Trophoblast cell (in vitro differentiated cells and primary cell): ENCODE measurements at regions not wholly inside any gene's neighbourhood (a gene's known extent, or its start where the extent isn't known, plus 50 kb on each side); places are given as distances from the start of the nearest gene placed in this dataset.
"Not testable (repeated sequence)": the region's sequence is repeated elsewhere in the genome, so short reads cannot be mapped to it uniquely, and the experiment has no call there.

ENCODE experiments used
- DNase-seq, 2 donors: peaks; one replicate each; pipeline ENCODE4 v3.0.0-alpha.2; 2016
- H2AFZ ChIP-seq: 2 replicates; pipeline ENCODE4 v1.6.1; 2013; ENCODE audit warnings: low read length, moderate library complexity, mild to moderate bottlenecking; ENCODE audit not compliant: insufficient read depth, poor library complexity
- H2AK5ac ChIP-seq: 2 replicates; pipeline ENCODE4 v1.6.1; 2013; ENCODE audit warnings: mild to moderate bottlenecking, low read length
- H2BK120ac ChIP-seq: 2 replicates; pipeline ENCODE4 v1.6.1; 2013; ENCODE audit warnings: low read length, mild to moderate bottlenecking, moderate library complexity; ENCODE audit not compliant: insufficient read depth, poor library complexity
- H2BK12ac ChIP-seq: 2 replicates; pipeline ENCODE4 v1.6.1; 2013; ENCODE audit warnings: mild to moderate bottlenecking, low read length, moderate library complexity
- H2BK5ac ChIP-seq: 2 replicates; pipeline ENCODE4 v1.6.1; 2013; ENCODE audit warnings: low read length, low read depth, moderate library complexity, mild to moderate bottlenecking; ENCODE audit not compliant: poor library complexity
- H3K14ac ChIP-seq: 2 replicates; pipeline ENCODE4 v1.6.1; 2013; ENCODE audit warnings: mild to moderate bottlenecking, low read length
- H3K18ac ChIP-seq: 2 replicates; pipeline ENCODE4 v1.6.1; 2013; ENCODE audit warnings: mild to moderate bottlenecking, low read length
- H3K23ac ChIP-seq: 2 replicates; pipeline ENCODE4 v1.6.1; 2013; ENCODE audit warnings: low read length
- H3K27ac ChIP-seq: 2 replicates; pipeline ENCODE4 v1.5.1; 2013; ENCODE audit warnings: low read depth, mild to moderate bottlenecking, inconsistent platforms, low read length, moderate library complexity
- H3K27me3 ChIP-seq: 2 replicates; pipeline ENCODE4 v1.6.1; 2013; ENCODE audit warnings: inconsistent platforms, mild to moderate bottlenecking, low read length, moderate library complexity; ENCODE audit not compliant: insufficient read depth
- H3K36me3 ChIP-seq, 2 experiments: 1 replicate in 1 of 2; 2 replicates in 1 of 2; pipeline ENCODE4 v1.6.1; 2013; ENCODE audit warnings: low read length in 2 of 2, mild to moderate bottlenecking in 2 of 2, moderate library complexity in 1 of 2; ENCODE audit not compliant: insufficient read depth in 2 of 2, control insufficient read depth in 1 of 2
- H3K4ac ChIP-seq: 2 replicates; pipeline ENCODE4 v1.6.1; 2013; ENCODE audit warnings: low read depth, mild to moderate bottlenecking, low read length, moderate library complexity
- H3K4me1 ChIP-seq, 2 experiments: 1 replicate in 1 of 2; 2 replicates in 1 of 2; pipeline ENCODE4 v1.6.1; 2013; ENCODE audit warnings: low read length in 2 of 2, mild to moderate bottlenecking in 2 of 2, moderate library complexity in 1 of 2; ENCODE audit not compliant: insufficient read depth in 2 of 2, control insufficient read depth in 1 of 2
- H3K4me2 ChIP-seq: 2 replicates; pipeline ENCODE4 v1.6.1; 2013; ENCODE audit warnings: inconsistent platforms, mild to moderate bottlenecking, low read length, moderate library complexity
- H3K4me3 ChIP-seq: 2 replicates; pipeline ENCODE4 v1.5.1; 2013; ENCODE audit warnings: mild to moderate bottlenecking, low read depth, low read length, inconsistent platforms
- H3K79me1 ChIP-seq: one replicate; pipeline ENCODE4 v1.6.1; 2013; ENCODE audit warnings: low read length
- H3K79me2 ChIP-seq: 2 replicates; pipeline ENCODE4 v1.6.1; 2013; ENCODE audit warnings: low read length, mild to moderate bottlenecking; ENCODE audit not compliant: control insufficient read depth, insufficient read depth, poor library complexity
- H3K9ac ChIP-seq: 2 replicates; pipeline ENCODE4 v1.6.1; 2013; ENCODE audit warnings: mild to moderate bottlenecking, low read length
- H3K9me3 ChIP-seq: 2 replicates; pipeline ENCODE4 v1.6.1; 2013; ENCODE audit warnings: low read depth, mild to moderate bottlenecking, control low read depth, inconsistent platforms, low read length; ENCODE audit not compliant: insufficient read depth
- H4K12ac ChIP-seq: 2 replicates; pipeline ENCODE4 v1.6.1; 2013; ENCODE audit warnings: low read depth, mild to moderate bottlenecking, low read length, moderate library complexity
- H4K8ac ChIP-seq: 2 replicates; pipeline ENCODE4 v1.6.1; 2013; ENCODE audit warnings: low read depth, mild to moderate bottlenecking, low read length, moderate library complexity
- H4K91ac ChIP-seq: one replicate; pipeline ENCODE4 v1.6.1; 2013; ENCODE audit warnings: low read depth, mild to moderate bottlenecking, low read length, moderate library complexity
- WGBS: extraction: QIAGEN DNeasy Blood & Tissue Kit; methylation state at CpG from one replicate; pipeline ENCODE4 v1.1.7; 2013; ENCODE audit warnings: missing lambda C conversion rate; ENCODE audit not compliant: insufficient read length, insufficient coverage; ENCODE audit errors: extremely low coverage; 5-methylcytosine and 5-hydroxymethylcytosine counted together

DNA sequence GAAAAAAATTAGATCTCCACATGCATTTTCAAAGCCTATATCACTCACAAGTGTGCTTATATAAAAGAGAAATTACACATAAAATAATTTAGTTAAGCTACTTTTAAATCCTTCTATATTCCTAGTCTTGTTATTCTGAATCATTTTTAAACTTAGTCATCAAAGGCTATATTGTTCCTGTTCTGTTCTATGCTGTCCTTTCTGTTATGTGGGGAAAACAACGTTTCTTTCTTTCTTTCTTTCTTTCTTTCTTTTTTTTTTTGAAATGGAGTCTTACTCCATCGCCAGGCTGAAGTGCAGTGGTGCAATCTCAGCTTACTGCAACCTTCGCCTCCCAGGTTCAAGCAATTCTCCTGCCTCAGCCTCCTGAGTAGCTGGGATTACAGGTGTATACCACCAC lies 389.2 kb upstream of the FTMT start:
- H4K12ac ChIP-seq = no peak overlapping the region
- no peak overlapping the region for H2BK12ac ChIP-seq
- H3K79me1 ChIP-seq = no peaks in the 10 kb centered on the region
- H3K14ac ChIP-seq = no peak overlapping the region
- H3K79me2 ChIP-seq = no peaks in the 10 kb centered on the region
- H3K36me3 ChIP-seq = no peaks in the 10 kb centered on the region
- no peak overlapping the region for H4K8ac ChIP-seq
- no peak overlapping the region for H3K4me2 ChIP-seq
- no peak overlapping the region for H3K9ac ChIP-seq
- no peak overlapping the region for H2BK5ac ChIP-seq
- no peak for DNase-seq
- no peak overlapping the region for H2AK5ac ChIP-seq
- no peak overlapping the region for H3K18ac ChIP-seq
- no peak overlapping the region for H3K23ac ChIP-seq
- H3K9me3 ChIP-seq = no peaks in the 10 kb centered on the region
- H4K91ac ChIP-seq = no peak overlapping the region
- H3K4ac ChIP-seq = no peak overlapping the region
- no peaks in the 10 kb centered on the region for H3K27me3 ChIP-seq
- no peak overlapping the region for H3K27ac ChIP-seq
- no peaks in the 10 kb centered on the region for H3K4me1 ChIP-seq
- no peak overlapping the region for H3K4me3 ChIP-seq
- H2AFZ ChIP-seq = no peak overlapping the region
- WGBS = no CpG with 5 or more reads among the region's 3 CpGs
- no peak overlapping the region for H2BK120ac ChIP-seq

DNA sequence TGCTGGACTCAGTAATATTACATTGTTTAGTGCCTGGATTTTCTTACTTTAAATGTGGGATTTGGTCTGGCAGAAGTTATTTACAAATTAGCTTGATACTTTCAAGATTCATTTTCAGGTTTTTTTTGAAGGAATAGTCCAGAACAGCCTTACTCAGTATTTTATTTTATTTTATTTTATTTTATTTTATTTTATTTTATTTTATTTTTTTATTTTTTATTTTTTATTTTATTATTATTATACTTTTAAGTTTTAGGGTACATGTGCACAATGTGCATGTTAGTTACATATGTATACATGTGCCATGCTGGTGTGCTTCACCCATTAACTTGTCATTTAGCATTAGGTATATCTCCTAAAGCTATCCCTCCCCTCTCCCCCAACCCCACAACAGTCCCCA lies 380.5 kb upstream of the FTMT start:
- not testable (repeated sequence) for H3K9me3 ChIP-seq, H4K91ac ChIP-seq, H2BK5ac ChIP-seq, H3K4me1 ChIP-seq, H2BK12ac ChIP-seq, H2BK120ac ChIP-seq, H3K4me3 ChIP-seq, H3K27ac ChIP-seq, H3K14ac ChIP-seq, H2AK5ac ChIP-seq, H3K79me1 ChIP-seq, H3K4ac ChIP-seq, H3K4me2 ChIP-seq, H3K9ac ChIP-seq, H4K12ac ChIP-seq, H3K36me3 ChIP-seq, H3K79me2 ChIP-seq, DNase-seq, H2AFZ ChIP-seq, H3K23ac ChIP-seq, H3K27me3 ChIP-seq, H3K18ac ChIP-seq, H4K8ac ChIP-seq

DNA sequence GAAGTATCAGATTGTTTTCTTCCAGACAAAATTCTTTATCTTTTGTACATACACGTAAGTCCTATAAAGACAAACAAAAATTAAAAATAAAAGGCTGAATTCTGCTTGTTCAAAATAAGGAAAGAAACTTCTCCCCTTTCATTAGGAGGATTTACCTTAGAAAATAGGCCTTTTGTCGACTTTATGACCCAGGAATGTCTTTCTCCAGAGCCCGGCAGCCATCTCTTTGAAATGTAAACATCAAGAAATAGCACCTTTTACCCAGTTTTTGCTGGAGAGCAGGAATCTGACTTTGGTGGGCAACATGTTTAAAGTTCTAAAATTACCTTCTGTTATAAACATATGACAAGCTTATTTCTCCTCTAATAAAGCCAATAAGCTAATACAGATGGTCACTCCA lies 373.0 kb upstream of the FTMT start:
- Histone ChIP-seq H2AK5ac (no peak overlapping the region), H4K8ac (no peak overlapping the region), H3K79me1 (no peaks in the 10 kb centered on the region), H3K79me2 (no peaks in the 10 kb centered on the region), H3K4me1 (no peaks in the 10 kb centered on the region), H3K36me3 (no peaks in the 10 kb centered on the region), H3K4ac (no peak overlapping the region), H3K27ac (no peak overlapping the region), H2AFZ (no peak overlapping the region), H4K91ac (no peak overlapping the region), H2BK12ac (no peak overlapping the region), H3K18ac (no peak overlapping the region), H3K14ac (no peak overlapping the region), H3K23ac (no peak overlapping the region), H3K9ac (no peak overlapping the region), H3K27me3 (no peaks in the 10 kb centered on the region), H2BK5ac (no peak overlapping the region), H3K4me3 (no peak overlapping the region), H2BK120ac (no peak overlapping the region), H4K12ac (no peak overlapping the region), H3K9me3 (no peaks in the 10 kb centered on the region), H3K4me2 (no peak overlapping the region)
- no CpG with 5 or more reads among the region's 3 CpGs for WGBS
- DNase-seq = no peak

DNA sequence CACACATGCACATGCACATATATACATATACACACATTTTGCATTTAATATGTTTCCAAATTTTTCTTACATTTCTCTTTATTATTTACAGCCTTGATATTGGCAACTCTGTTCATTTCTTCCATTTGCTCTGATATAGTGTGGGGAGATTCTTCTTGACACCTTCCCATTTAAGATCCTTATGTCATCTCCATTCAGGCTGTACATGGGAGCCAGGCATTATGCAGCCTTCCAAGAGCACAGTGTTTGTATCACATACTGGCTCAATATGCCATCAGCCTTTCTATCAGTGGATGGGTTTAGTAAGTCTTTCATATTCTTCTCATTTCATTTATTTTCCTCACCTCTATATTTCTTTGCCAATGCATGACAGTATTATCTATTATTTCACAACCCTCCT lies 372.3 kb upstream of the FTMT start:
- no peak overlapping the region for H3K18ac ChIP-seq
- DNase-seq = no peak
- no peak overlapping the region for H2BK5ac ChIP-seq
- H3K4me3 ChIP-seq = no peak overlapping the region
- no peak overlapping the region for H2BK12ac ChIP-seq
- H3K9ac ChIP-seq = no peak overlapping the region
- H3K4me1 ChIP-seq = no peaks in the 10 kb centered on the region
- no peaks in the 10 kb centered on the region for H3K9me3 ChIP-seq
- no peak overlapping the region for H2AFZ ChIP-seq
- no peak overlapping the region for H4K8ac ChIP-seq
- no peaks in the 10 kb centered on the region for H3K79me2 ChIP-seq
- no peak overlapping the region for H2AK5ac ChIP-seq
- no peaks in the 10 kb centered on the region for H3K36me3 ChIP-seq
- H3K23ac ChIP-seq = no peak overlapping the region
- H3K14ac ChIP-seq = no peak overlapping the region
- no peak overlapping the region for H3K4me2 ChIP-seq
- no peaks in the 10 kb centered on the region for H3K79me1 ChIP-seq
- no peak overlapping the region for H3K27ac ChIP-seq
- no peak overlapping the region for H4K12ac ChIP-seq
- H2BK120ac ChIP-seq = no peak overlapping the region
- H3K27me3 ChIP-seq = no peaks in the 10 kb centered on the region
- no peak overlapping the region for H4K91ac ChIP-seq
- H3K4ac ChIP-seq = no peak overlapping the region

DNA sequence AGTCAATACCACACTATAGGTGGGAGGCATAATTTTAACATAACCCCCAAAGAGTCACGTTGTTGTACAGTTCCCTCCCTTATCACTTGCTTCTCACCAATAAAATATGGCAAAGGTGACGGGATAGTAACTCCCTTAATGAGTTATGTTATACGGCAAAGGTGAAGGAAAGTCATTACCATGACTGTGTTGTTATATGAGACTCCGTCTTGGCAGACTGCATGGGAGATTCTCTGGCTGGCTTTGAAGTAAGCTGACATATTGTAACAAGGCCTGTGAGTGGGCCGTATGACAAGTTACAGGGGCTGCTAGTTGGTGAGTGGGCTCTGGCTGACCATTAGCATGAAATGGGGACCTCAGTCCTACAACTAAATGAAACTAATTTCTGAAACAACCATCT lies 366.4 kb upstream of the FTMT start:
- no peak overlapping the region for H2AK5ac ChIP-seq
- no peak overlapping the region for H4K91ac ChIP-seq
- H3K36me3 ChIP-seq = no peaks in the 10 kb centered on the region
- DNase-seq = no peak
- H2BK12ac ChIP-seq = no peak overlapping the region
- WGBS = no CpG with 5 or more reads among the region's 5 CpGs
- no peaks in the 10 kb centered on the region for H3K27me3 ChIP-seq
- no peak overlapping the region for H3K4me2 ChIP-seq
- H3K23ac ChIP-seq = no peak overlapping the region
- no peak overlapping the region for H2AFZ ChIP-seq
- H3K4me3 ChIP-seq = no peak overlapping the region
- no peak overlapping the region for H3K4ac ChIP-seq
- H3K18ac ChIP-seq = no peak overlapping the region
- H2BK120ac ChIP-seq = no peak overlapping the region
- H3K79me1 ChIP-seq = no peaks in the 10 kb centered on the region
- no peak overlapping the region for H2BK5ac ChIP-seq
- H4K12ac ChIP-seq = no peak overlapping the region
- H3K27ac ChIP-seq = no peak overlapping the region
- no peak overlapping the region for H4K8ac ChIP-seq
- H3K9ac ChIP-seq = no peak overlapping the region
- no peak overlapping the region for H3K14ac ChIP-seq
- H3K79me2 ChIP-seq = no peaks in the 10 kb centered on the region
- H3K9me3 ChIP-seq = no peaks in the 10 kb centered on the region
- no peaks in the 10 kb centered on the region for H3K4me1 ChIP-seq
